Myocyte (in vitro differentiated cells): ENCODE measurements at regions not wholly inside any gene's neighbourhood (a gene's known extent, or its start where the extent isn't known, plus 50 kb on each side); places are given as distances from the start of the nearest gene placed in this dataset.

Experiments
- DNase-seq: peaks from one replicate; pipeline ENCODE4 v3.0.0-alpha.2; 2012; ENCODE audit warnings: low read depth

DNA sequence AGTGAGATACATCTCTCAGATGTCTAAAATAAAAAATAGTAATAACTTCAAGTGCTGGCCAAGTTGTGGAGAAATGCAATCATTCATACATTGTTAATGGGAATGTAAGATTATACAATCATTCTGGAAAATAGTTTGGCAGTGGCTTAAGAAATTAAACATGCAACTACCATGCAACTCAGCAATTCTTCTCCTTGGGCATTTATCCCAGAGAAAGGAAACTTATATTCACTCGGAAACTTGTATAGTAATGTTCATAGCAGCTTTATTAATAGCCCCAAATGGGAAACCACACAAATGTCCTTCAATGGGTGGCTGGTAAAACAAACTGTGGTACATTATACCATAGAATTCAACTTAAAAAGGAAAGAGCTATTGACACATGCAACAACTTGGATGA is 274.0 kb upstream of the SPRED2 start:
- DNase-seq, result no peak

DNA sequence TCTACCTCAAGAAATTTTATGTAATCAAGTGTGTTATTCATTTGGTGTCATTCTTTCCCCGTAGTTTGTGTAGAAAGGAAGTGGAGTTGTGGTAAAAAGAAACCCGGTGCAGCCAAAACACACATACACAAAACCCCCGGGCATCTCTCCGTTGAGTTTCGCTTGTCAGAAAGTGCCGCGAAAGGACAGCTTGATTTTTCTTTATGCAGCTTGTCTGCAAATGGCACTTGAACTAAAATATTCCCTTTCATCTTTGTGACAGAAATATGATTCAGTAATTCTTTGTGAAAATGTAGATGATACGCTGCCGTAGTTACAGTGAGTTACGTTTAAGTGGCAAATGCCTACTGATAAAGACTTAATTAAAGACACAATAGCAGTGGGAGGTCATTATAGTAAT is 268.8 kb upstream of the SPRED2 start:
- DNase-seq, result no peak

DNA sequence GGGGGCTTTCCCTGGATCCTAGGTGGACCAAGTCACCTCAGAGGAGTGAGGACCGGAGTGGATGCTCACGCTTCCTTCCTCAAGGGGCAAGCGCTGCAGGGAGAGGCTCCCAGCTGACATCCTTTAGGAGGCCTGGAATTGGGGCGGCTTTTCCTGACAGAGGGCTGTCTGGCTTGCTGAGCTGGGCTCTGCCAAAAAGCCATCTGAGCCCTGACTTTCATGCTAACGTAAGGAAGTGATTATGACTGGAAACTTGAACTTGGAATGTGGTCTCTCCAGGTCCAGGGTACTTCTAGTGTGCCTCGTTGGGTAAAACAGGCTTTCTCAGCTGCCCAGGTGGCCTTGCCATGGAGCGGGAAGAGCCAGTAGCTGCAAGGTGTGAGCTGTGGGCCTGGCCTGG is 268.3 kb upstream of the SPRED2 start:
- DNase-seq, result no peak

DNA sequence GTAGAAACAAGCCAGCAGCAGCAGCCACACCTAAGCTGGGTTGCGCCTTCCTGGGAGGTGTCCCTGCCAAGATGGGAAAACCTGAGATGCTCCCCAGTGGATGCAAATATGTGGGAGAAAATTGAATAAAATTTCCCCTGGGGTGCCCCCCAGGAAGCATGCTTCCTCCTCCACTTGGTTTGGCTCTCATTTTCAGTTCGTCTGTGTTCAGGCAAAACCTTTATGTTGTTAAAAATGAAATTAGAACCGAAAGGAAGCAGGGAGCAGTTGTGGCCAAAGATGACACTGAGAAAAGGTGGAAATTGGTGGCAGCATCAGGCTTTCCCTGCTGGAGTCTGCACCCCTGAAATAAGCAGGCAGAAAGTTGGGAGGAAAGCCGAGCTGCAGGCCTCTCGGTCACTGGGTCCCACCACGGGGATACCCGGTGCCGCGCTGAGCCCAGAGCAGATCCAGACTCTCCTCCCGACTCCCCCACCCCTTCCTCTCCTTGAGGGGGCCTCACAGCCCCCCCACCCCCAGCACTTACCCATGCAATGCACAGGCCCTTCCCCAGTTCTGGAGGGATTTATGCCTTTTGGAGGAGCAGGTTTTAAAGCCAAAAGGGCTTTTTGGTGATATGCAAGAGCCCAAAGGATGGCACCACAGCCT is 267.7 kb upstream of the SPRED2 start:
- no peak for DNase-seq

DNA sequence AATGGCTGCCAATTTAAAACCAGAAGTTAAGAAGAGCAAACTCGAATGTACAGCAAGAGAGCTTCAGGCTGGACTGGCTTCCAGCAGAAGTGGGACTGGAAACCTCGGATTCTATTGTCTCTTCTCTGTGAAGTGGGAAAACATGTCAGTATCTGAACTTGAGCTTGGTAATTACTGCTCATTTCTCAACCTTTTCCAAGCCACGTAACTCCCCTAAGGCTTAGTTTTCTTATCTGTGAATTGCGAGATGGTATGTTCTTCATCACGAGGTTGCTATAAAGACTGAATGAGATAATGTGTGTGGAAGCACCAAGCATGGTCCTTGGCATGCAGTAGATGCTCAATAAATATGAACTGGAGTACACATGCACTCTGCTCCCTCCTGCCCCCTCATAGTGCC is 259.4 kb upstream of the SPRED2 start:
- DNase-seq, result no peak

DNA sequence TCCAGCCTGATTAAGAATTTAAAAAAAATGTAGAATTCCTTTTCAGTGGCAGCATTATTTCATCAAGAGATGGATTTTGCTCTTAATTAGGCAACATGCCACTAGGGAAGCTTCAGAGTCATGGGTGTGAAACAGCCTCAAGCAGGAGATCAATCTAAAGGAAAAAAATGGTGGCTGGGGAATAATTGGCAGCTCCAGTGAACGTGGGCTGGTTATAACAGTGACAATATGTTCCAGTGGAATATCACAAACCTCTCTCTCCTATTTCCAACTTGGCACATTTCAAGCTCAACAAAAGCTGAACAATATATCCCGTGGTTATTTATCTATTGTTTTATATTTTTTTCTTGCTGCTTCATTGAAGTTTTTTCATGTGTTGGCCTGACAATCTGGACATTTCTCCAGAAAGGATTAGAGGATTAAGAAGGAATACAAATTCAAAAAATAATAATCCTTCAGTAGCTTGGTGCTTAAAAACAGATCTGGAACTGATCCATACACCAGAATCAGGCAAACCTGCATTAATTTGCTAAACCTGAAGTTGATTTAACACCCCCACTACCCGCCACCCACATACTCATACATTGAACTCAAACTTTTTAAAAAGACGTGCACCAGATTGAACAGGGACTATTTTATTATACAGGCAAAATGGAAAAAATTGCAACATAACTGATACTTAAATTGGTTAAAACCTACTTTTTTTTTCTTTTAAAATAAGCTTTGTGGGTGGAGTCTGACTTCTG is 255.9 kb upstream of the SPRED2 start:
- no peak for DNase-seq

DNA sequence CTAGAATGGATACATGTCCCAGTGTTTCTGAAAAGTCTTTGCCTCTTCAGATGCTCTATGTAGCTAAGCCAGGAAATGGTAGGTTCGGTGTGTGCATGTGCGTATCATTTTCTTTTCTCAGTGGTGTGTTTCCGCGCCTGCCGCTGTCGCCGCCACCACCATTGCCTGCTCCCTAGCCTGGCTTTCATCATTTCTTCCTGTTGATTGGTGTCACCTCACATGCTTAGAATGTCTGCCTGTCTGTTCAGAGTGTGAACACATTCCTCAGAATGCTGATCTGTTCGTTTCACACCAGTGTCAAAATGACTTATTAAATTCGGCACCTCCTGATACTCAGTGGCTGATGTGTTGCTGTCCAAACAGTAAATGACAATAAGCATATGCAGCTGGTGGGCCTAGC is 255.2 kb upstream of the SPRED2 start:
- no peak for DNase-seq

DNA sequence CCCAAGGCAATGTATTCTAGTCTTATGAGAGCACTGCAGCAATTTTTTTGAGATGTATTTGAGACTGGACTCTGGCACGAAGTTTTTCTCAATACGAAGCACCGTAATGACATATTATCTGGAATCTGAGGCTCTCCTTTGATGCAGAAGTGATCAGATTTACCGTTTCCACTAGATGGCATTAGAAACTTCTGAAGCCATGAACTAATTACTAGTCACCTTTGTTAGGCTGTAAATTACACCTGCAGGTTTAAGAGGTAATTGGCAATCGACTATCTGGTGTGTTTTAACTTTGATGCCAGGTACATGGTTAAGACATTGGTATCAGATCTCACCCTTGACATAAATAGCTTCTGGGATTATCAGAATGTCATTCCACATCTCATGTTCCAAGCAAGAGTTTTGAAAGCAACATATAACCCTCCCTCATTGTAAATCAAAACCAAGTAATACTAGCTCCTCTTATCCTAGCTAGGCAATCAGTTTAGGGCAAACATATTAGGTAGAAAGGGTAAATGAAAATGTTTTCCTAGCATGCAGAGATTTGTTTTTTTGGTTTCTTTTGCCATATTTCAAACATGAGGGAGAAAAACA is 254.6 kb upstream of the SPRED2 start:
- no peak for DNase-seq

DNA sequence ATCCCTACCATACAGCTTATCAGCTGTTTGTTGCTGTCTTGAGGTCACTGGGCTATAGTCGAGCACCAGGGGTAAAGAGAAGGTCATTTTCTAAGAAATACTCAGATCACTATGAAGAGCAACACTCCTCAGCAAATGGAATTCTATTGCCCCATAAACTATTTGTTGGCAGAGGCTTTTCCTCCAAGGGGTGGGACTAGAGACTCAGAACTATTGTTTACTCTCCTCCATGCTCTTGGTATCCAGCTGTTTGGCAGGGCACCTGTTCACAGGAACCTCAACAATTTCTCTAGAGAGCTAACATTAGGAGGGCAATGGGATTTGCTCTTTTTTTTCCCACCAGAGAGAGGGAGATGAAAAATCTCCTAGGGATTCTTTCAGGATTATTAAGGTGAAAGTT is 249.1 kb upstream of the SPRED2 start:
- peak; percentile 16 for DNase-seq

DNA sequence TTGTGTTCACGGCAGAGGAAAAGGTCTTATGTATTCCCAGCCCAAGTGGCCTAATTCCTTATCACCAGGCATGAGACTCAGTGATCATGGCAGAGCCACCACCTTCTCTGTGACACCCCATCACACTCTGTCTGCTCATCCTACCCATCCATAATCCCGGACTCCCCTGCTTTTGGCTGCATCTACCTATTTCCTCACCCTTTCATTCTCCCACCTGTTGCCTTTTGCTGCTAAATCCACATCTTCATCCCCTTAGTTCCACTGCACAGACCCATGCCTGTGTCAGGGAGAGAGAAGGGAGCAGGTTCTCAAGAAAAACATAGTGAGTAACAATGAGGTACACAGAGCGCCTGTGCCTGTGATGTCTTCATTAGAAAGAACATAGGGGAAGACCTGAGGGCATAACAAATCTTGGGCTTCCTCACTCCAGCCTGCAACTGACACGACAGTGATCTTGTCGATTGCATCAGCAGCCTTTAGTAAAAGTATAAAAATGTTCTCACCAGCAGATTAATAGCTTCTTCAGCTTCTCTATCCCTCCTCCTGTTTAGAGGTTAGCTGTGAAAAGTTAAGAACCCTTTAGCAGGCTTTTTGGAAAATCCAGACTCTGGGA is 246.5 kb upstream of the SPRED2 start:
- no peak for DNase-seq

DNA sequence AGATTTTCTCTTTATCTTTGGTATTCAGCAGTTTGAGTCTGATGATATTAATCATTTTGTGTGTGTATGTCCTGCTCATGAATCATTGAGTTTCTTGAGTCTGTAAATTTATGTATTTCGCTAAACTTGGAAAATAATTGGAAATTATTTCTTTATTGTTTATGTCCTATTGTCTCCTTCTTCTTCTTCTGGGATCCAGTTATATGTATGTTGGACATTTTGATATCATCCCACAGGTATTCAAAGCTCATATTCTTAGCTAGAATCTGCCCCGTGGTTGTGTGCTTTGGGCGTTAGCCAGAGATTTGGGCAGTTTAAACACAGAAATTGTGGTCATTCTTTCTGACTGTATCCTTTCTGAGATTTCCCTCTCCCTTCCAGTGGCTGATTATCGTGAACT is 243.0 kb upstream of the SPRED2 start:
- no peak for DNase-seq

DNA sequence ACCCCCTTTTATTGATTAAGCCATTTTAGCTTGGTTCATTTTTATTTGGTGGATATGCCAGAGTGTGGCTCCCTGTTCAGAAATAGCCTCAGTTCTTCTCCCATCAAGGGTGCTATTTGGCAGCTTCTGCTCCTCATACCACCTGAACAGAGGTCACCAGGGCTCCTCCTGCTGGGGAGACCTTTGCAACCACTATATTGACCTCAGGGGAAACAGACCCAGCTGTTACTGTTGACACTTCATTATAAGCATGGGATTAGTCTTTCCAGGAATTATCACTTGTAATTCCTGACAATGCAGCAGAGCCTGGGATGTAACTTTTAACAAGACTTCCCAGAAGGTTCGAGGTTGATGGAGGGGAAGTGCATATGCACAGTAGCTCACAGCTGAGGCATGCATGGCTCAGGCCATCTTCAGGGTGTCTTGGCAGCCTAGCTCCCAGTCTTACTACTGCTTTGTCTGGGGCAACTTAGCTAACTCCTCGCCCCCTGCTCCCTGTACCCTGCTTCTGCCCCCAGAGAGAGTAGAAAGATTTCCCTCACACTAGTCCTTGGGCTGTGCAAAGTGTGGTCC is 239.4 kb upstream of the SPRED2 start:
- no peak for DNase-seq

DNA sequence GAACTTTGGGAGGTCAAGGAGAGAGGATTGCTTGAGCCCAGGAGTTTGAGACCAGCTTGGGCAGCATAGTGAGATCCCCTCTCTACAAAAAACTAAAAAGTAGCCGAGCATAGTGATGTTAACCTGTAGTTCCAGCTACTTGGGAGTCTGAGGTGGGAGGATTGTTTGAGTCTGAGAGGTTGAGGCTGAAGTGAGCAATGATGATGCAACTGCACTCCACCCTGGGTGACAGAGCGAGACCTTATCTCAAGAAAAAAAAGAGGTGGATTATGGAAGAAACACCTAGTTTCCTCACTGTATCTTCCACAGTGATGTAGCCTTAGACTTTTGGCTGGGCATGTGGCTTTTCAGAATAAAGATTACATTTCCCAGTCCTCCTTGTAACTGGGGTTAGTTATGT is 237.2 kb upstream of the SPRED2 start:
- DNase-seq, result no peak

DNA sequence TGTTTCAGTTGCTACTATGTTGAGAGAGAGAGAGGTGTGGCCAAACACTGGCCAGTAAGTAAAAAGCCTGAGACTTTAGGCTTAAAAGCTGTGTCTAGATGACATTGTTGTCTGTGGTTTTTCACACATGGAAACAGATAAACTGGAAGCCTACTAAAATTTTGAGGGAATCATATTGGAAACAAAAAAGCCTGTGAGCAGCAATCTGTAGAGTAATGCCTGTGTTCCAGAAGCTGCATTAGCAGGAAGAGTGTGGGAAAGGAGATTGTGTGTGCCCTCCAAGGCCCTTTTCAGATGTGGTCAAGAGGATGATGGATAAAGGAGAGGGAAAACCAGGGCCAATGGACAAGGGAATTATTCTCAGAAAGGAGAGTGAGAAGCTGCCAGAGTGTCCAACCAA is 236.3 kb upstream of the SPRED2 start:
- DNase-seq, result no peak

DNA sequence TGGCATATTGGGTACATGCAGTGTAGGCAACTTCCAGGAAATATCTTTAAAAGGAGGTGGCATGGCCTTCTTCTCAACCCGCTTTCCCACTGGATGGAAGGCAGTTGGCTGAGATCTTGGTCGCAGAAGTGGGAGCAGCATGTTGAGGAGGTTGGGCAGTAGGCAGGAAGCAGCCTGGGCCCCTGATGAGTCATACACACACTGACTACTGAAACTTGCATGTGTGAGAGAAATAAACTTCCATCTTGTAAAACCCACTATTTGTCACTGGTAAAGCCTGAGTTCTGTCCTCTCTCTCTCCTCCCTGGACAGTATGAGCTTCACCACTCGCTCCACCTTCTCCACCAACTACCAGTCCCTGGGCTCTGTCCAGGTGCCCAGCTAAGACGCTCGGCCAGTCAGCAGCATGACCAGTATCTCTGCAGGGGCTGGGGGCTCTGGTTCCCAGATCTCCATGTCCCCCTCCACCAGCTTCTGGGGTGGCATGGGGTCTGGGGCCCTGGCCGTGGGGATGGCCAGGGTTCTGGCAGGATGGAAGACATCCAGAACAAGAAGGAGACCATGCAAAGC is 233.8 kb upstream of the SPRED2 start:
- no peak for DNase-seq

DNA sequence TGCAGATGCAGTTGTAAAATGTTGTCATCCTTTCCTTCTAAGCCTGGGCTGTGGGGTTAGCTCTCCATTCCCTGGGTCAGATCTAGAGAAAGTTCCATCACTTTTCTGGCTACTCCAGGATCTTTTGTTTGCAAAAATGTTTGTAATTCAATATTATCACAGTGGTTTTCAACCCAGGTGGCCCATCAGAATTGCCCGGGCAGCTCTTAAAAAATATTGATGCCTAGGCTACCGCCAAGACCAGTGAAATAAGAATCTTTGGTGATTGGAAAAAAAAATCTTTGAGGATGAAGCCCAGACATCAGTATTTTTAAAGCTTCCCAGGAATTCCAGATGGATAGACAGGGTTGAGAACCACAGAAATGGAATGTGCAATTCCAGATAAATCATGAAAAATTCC is 232.5 kb upstream of the SPRED2 start:
- no peak for DNase-seq

DNA sequence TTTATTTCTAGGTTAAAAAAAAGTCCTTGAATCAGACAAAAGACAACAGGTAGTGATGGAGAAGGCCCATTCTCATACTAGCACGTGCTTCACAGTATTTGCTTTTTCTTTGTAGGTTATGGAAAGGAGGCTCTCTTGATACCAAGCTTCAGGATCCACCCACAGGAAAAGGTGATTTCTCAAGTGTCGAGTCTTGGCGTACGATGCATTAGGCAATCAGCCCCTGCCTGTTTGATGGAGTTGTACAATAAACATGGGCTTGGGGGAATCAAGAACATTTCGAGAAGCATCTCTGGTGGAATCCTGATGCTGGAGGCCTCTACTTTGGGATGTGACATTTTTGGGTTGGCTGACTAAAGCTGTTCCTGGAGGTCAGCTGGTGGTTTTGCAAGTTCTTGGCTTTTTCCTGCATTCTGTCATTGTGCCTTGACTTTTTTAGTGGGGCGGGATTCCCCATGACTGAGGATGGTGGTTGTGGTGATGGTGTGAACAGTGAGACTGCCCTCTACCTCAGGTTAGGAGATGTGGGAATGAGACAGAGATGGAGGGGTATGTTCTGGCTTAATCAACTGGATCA is 231.5 kb upstream of the SPRED2 start:
- no peak for DNase-seq

DNA sequence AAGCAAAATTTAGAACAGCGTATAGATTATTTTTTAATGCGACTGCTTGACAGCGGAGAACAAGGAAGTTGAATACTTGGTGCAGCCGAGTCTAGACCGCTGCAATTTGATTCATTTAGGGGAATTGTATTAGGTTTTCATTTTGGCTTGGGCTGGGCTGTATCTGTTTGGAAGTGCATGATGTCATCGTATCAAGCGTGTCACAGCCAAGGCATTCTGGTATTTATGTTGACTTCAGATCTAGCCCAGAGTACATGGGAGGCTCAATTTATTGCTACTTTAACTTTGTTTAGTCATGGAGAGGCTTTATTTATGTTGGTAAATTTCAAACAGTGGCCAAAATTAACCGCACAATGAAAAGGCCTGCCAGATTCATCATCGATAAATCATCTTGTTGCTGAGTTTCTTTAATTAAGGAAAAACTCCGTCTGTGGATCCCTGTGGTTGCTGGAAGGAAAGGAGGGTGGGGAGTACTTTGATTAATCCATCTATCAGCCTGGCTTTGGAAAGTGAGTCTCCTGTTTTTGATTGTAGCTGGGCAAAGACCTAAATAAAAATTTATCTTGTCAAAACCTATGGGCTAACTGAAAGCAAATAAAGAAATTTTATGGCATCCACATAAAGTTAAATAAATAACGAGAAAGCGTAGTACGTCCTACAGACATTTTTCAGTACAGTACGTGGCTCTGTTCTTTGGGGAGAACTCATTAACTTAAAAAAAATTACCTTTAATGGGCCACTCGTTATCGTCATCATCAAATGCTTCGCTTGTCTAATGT is 230.4 kb upstream of the SPRED2 start:
- peak; percentile 29 for DNase-seq

DNA sequence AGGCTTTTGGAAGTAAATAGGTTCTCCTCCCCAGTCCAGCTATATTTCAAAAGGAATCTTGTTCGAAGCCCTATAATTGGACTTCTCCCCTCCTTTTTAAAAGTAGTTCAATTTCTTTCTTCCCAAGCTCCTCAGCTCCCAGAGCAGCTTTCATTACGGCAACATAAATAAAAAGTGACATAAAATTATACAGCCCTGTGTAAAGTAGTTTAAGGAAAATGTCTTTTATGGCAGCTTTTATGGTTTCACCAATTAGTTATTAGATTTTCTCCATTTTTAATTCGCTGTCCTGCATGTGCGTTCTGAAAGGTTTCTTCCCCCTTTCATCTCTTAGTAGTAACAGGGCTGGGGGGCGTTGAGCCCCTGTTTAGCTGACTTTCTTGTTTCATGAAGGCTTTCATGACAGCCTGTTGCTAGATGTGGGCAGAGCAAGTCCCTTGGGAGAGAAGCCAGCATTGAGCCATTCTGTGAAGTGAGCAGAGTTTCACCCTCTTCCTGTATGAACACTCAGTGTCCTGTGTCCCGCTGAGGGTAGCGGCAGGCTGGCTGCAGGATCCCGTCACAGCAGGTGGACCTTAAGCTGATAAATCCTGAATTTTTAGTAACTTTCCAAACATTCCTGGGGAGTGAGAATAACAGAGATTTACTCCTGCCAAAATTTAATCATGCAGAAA is 229.7 kb upstream of the SPRED2 start:
- DNase-seq, result peak; percentile 34

DNA sequence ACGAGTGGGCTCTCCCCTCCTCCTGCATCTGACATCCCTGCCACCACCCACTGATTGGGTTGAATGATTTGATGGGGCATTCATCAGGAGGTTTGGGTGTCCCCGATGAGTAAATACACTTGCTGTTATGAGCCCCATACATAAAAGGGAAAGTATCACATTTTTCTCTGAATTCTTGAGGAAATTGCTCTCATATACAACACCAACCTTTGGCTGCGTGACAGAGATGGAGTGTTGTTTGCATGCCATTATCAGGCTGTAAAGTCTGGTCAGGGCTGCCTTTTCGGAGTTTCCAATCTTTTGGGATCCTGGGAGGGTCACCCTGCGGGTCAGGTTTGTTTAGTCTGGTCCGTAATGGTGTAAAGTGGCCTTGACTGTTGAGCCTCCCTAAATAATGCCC is 227.9 kb upstream of the SPRED2 start:
- no peak for DNase-seq
